ENCODE measurements at regions not wholly inside any gene's neighbourhood (a gene's known extent, or its start where the extent isn't known, plus 50 kb on each side); places are given as distances from the start of the nearest gene placed in this dataset.

DNA sequence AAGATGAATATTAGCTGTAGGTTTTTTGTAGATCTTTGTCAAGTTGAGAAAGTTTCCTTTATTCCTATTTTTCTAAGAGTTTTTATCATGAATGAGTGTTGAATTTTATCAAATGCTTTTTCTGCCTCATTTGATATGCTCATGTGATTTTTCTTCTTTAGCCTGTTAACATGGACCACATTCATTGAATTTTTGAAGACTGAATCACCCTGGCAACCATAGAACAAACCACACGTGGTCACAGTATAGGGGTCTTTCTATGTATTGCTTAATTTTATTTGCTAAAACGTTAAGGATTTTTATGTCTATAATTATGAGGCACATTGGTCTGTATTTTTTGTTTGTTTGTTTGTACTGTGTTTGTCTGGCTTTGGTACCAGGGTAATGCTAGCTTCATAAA, 201.7 kb upstream of the CWC22 start:
- peaks cover 6% of the 10 kb centered on the region; the same call in 1 of the 2 replicates for H3F3A ChIP-seq (ENCODE audit: insufficient read depth)
- H4K20me1 ChIP-seq (ENCODE audit: insufficient read depth), result no peaks in the 10 kb centered on the region
- no peak overlapping the region for H3K9ac ChIP-seq
- H3K9me3 ChIP-seq (ENCODE audit: low read depth), result no peaks in the 10 kb centered on the region
- no peaks in the 10 kb centered on the region for H3K9me2 ChIP-seq (ENCODE audit: insufficient read depth)
- WGBS, 2 experiments (ENCODE audit: low coverage in 1 of 2, low lambda C conversion rate in 2 of 2, missing lambda C conversion rate in 2 of 2), result 0 to 2% methylated on average over 2 of the region's 2 CpGs
- H3K27me3 ChIP-seq (replicated peaks; ENCODE audit: insufficient read depth), result no peaks in the 10 kb centered on the region
- no peak overlapping the region for H3K4me3 ChIP-seq
- TF ChIP-seq EZH2 (IDR thresholded peaks at IDR 0.05; ENCODE audit: insufficient read depth, poor library complexity, severe bottlenecking) (no peak), EZH2phosphoT487 (IDR thresholded peaks at IDR 0.05; ENCODE audit: insufficient read depth, low read depth) (no peak)
- peaks cover 14% of the 10 kb centered on the region for H3K4me1 ChIP-seq (ENCODE audit: insufficient read depth)
- H2AFZ ChIP-seq, result no peak overlapping the region
- no peaks in the 10 kb centered on the region for H3K79me2 ChIP-seq (ENCODE audit: insufficient read depth)
- no peak overlapping the region for H3K4me2 ChIP-seq (ENCODE audit: unreplicated experiment)
- H3K36me3 ChIP-seq (ENCODE audit: low read depth), result no peaks in the 10 kb centered on the region
- DNase-seq, result peak; percentile 36
- H3K27ac ChIP-seq, result no peak overlapping the region
- in situ Hi-C loops (cut with MboI), result no loop called here

DNA sequence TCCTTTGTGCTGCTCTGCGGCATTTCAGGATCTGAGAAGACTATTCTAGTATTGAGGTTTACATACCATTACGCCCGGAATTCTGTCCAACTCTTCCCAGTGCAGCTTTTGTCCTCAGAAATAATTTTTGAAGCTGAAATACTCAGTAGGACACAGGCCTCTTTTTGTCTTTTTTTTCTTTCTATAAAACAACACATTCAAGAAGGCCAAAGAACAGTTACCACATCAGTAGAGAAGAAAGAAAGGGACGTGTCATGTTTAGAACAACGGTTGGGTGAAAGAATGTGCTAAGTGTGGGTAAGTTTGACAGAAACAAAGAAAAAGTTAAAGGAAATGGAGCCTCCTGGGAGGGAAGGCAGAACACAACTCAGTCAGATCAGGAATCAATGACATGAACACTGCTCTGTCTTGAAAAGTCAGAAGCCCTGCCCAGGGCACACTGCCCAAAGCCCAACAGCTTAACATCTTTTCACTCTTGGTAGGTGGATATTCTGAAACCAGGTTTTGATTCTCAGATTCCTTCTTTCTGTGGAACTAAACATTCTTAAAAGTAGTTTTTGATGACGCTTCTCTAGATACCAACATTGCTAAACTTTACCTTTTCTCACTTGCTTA, 198.6 kb upstream of the CWC22 start:
- H3K36me3 ChIP-seq (ENCODE audit: low read depth), result no peaks in the 10 kb centered on the region
- no peak overlapping the region for H3K4me3 ChIP-seq
- no peaks in the 10 kb centered on the region for H4K20me1 ChIP-seq (ENCODE audit: insufficient read depth)
- in situ Hi-C loops (cut with MboI), result no loop called here
- no peaks in the 10 kb centered on the region for H3K9me2 ChIP-seq (ENCODE audit: insufficient read depth)
- no peaks in the 10 kb centered on the region for H3K79me2 ChIP-seq (ENCODE audit: insufficient read depth)
- 84 to 87% methylated on average over 6 of the region's 6 CpGs for WGBS, 2 experiments (ENCODE audit: low coverage in 1 of 2, low lambda C conversion rate in 2 of 2, missing lambda C conversion rate in 2 of 2)
- H3K27ac ChIP-seq, result no peak overlapping the region
- peaks cover 10% of the 10 kb centered on the region; the same call in 1 of the 2 replicates for H3F3A ChIP-seq (ENCODE audit: insufficient read depth)
- H2AFZ ChIP-seq, result peak overlapping the region; percentile 37
- no peak for TF ChIP-seq EZH2 (IDR thresholded peaks at IDR 0.05; ENCODE audit: insufficient read depth, poor library complexity, severe bottlenecking)
- no peak for TF ChIP-seq EZH2phosphoT487 (IDR thresholded peaks at IDR 0.05; ENCODE audit: insufficient read depth, low read depth)
- H3K27me3 ChIP-seq (replicated peaks; ENCODE audit: insufficient read depth), result no peaks in the 10 kb centered on the region
- H3K9ac ChIP-seq, result no peak overlapping the region
- H3K9me3 ChIP-seq (ENCODE audit: low read depth), result no peaks in the 10 kb centered on the region
- peaks cover 31% of the 10 kb centered on the region for H3K4me1 ChIP-seq (ENCODE audit: insufficient read depth)
- H3K4me2 ChIP-seq (ENCODE audit: unreplicated experiment), result no peak overlapping the region
- no peak for DNase-seq

DNA sequence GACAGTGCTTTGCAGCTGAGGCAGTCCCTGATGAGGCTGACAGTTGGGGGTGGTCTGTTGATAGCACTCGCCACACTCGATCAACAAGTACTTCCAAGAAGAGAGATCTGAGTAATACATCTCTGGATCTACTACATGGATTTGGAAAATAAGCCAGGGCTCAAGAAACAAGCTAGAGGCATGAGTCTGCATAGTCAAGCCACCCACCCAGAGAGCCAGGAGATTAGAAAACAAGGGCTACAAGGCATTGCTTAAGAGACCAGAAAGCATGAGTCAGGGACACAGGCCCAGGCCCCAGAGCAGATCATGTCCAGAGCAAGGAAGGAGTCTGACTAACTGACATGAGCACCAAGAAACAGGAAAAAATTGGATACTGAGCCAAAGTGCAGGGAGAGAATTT, 196.9 kb upstream of the CWC22 start:
- H3F3A ChIP-seq (ENCODE audit: insufficient read depth), result peaks cover 10% of the 10 kb centered on the region; the same call in 1 of the 2 replicates
- H3K27me3 ChIP-seq (replicated peaks; ENCODE audit: insufficient read depth), result no peaks in the 10 kb centered on the region
- DNase-seq, result peak; percentile 91
- no peak overlapping the region for H3K4me2 ChIP-seq (ENCODE audit: unreplicated experiment)
- H3K9ac ChIP-seq, result no peak overlapping the region
- peak overlapping the region; percentile 42 for H3K27ac ChIP-seq
- no peaks in the 10 kb centered on the region for H3K79me2 ChIP-seq (ENCODE audit: insufficient read depth)
- no peaks in the 10 kb centered on the region for H3K9me2 ChIP-seq (ENCODE audit: insufficient read depth)
- no peaks in the 10 kb centered on the region for H4K20me1 ChIP-seq (ENCODE audit: insufficient read depth)
- in situ Hi-C loops (cut with MboI), result no loop called here
- peaks cover 29% of the 10 kb centered on the region for H3K4me1 ChIP-seq (ENCODE audit: insufficient read depth)
- H3K9me3 ChIP-seq (ENCODE audit: low read depth), result no peaks in the 10 kb centered on the region
- peak overlapping the region; percentile 3; the same call in 1 of the 2 replicates for H2AFZ ChIP-seq
- H3K4me3 ChIP-seq, result no peak overlapping the region
- H3K36me3 ChIP-seq (ENCODE audit: low read depth), result no peaks in the 10 kb centered on the region
- TF ChIP-seq EZH2 (IDR thresholded peaks at IDR 0.05; ENCODE audit: insufficient read depth, poor library complexity, severe bottlenecking), result no peak
- TF ChIP-seq EZH2phosphoT487 (IDR thresholded peaks at IDR 0.05; ENCODE audit: insufficient read depth, low read depth), result no peak
- WGBS, 2 experiments (ENCODE audit: low coverage in 1 of 2, low lambda C conversion rate in 2 of 2, missing lambda C conversion rate in 2 of 2), result 44 to 48% methylated on average over 2 of the region's 2 CpGs

DNA sequence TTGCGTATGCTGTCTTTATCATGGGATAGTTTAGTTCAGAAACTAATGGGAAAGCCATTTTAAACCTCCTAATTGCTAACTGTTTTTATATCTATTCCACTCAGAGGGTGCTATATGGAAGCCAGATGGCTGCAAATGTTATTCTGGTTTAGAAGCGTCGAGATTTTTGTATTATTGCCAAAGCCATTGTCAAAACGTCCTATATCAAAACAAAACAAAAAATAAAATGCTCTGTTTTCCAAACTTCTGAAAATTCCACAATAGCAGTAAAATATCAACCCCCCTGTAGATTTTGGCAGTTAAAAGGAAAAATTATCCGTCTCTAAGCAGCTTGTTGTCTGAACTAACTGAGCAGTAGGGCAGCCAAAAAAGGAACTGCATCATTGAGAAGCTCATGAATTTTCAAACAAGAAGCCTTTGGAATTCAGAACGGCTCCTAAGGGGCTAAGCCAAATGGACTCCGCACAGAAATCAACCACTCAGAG, 195.4 kb upstream of the CWC22 start:
- Histone ChIP-seq H2AFZ (peak overlapping the region; percentile 50), H3F3A (ENCODE audit: insufficient read depth) (peaks cover 10% of the 10 kb centered on the region; the same call in 1 of the 2 replicates), H3K79me2 (ENCODE audit: insufficient read depth) (no peaks in the 10 kb centered on the region), H3K27me3 (replicated peaks; ENCODE audit: insufficient read depth) (no peaks in the 10 kb centered on the region), H3K9ac (no peak overlapping the region), H3K36me3 (ENCODE audit: low read depth) (no peaks in the 10 kb centered on the region), H3K4me1 (ENCODE audit: insufficient read depth) (peaks cover 23% of the 10 kb centered on the region), H4K20me1 (ENCODE audit: insufficient read depth) (no peaks in the 10 kb centered on the region), H3K9me3 (ENCODE audit: low read depth) (no peaks in the 10 kb centered on the region), H3K9me2 (ENCODE audit: insufficient read depth) (no peaks in the 10 kb centered on the region), H3K4me3 (0 out of 2 replicates have a peak overlapping the region, but pooled peaks have one; percentile 7), H3K4me2 (ENCODE audit: unreplicated experiment) (peak overlapping the region; percentile 30), H3K27ac (no peak overlapping the region)
- peak; percentile 22 for DNase-seq
- in situ Hi-C loops (cut with MboI), result no loop called here
- WGBS, 2 experiments (ENCODE audit: low coverage in 1 of 2, low lambda C conversion rate in 2 of 2, missing lambda C conversion rate in 2 of 2), result 13 to 20% methylated on average over 7 of the region's 7 CpGs
- TF ChIP-seq EZH2phosphoT487 (IDR thresholded peaks at IDR 0.05; ENCODE audit: insufficient read depth, low read depth) (no peak), EZH2 (IDR thresholded peaks at IDR 0.05; ENCODE audit: insufficient read depth, poor library complexity, severe bottlenecking) (no peak)
